Eye (tissue), 1 donor: ENCODE measurements at regions not wholly inside any gene's neighbourhood (a gene's known extent, or its start where the extent isn't known, plus 50 kb on each side); places are given as distances from the start of the nearest gene placed in this dataset.
"Not testable (repeated sequence)": the region's sequence is repeated elsewhere in the genome, so short reads cannot be mapped to it uniquely, and the experiment has no call there.

Source experiments
- DNase-seq: peaks from one replicate; pipeline ENCODE4 v3.0.0-alpha.2; 2015

DNA sequence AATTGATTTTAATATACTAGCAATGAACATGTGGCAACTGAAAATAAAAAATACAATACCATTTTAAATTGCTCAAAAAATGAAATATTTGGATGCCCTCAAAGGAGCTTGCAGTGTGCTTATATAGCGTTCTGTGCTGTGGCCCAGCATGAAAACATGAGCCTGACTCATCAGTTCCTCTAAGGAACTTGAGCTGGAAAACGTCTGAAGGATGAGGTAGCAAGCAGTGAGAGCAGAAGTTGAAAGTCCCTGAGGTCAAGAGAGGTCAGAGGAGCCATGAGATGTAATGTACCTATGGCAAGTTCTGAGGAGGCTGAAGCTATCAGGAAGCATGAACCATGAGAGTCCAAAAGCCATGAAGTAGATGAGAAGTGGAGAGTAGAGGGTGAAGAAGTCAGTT is 59.7 kb downstream of the HMGB3 start:
- no peak for DNase-seq

DNA sequence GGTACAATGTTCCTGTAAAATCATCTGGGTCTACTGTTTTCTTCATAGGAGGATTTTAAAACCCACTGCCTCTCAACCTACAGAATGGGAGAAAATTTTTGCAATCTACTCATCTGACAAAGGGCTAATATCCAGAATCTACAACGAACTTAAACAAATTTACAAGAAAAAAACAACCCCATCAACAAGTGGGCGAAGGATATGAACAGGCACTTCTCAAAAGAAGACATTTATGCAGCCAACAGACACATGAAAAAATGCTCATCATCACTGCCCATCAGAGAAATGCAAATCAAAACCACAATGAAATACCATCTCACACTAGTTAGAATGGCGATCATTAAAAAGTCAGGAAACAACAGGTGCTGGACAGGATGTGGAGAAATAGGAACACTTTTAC is 83.2 kb downstream of the HMGB3 start:
- not testable (repeated sequence) for DNase-seq

DNA sequence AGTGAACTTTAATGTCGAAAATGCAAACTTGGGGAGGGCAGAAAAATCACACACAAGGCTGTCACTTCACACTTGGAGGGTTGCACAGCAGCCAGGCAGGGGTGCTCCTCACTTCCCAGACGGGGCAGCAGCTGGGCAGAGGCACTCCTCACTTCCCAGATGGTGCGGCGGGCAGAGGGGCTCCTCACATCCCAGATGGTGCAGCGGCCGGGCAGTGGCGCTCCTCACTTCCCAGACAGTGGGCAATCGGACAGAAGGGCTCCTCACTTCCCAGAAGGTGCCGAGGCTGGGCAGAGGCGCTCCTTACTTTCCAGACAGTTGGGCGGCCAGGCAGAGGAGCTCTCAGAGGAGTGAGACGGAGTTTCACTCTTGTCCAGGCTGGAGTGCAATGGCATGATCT is 90.6 kb downstream of the HMGB3 start:
- no peak for DNase-seq

DNA sequence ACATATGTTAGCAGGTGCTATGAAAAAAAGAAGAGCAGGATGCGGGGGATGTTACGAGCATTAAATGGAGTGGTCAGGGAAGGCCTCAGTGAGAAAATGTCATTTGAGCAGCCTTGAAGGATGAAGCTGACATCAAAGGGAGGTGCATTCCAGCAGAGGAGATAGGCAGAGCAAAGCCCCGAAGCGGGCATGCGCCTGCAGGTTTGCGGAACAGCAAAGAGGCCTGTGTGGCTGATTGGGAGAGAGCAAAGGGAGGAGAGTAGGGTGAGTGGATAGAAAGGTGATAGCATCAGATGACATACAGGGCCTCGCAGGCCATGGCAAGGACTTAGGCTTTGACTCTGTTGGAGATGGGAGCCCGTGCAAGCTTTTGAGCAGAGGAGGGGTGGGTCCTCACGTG is 95.4 kb upstream of the GPR50 start:
- DNase-seq = peak; percentile 2

DNA sequence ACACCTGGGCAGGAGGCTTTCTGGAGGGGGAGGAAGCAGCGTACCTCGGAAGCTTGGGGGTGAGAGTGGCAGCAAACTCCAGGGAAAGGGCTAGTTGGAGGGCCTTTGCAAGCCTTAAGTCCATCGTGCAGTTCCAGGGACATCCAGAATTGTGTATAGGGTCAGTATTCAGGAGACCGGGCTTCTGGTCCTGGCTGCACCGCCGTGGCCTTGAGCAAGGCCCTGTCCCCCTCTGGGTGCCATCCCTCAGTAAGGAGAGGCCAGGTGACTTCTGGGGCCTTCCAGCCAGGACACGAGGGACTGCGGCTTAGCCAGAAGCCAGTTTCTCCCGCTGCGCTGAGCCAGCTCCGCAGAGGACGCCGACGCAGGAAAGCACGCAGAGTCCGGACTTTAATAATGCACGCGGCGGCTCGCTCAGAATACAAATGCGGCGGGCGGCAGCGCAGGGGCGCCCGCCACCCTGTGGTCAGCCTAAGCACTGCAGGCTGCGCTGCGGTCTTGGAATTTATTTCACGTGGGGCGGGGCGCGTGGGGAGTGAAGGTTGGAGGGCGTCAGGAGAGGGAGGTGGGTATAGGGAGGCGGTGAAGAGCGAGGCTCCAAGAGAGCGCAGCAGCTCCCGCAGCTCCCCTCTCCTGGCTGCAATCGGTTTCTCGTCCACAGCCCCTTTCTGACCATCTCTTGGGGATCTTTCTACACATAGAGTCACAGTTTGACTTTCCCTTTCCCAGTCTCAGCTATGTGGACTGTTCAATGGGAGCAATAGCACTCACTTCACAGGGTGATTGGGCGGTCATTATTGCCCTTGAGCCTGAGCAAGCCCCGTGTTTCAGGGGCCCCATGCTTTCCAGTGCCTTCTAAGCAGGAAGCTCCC is 94.1 kb upstream of the GPR50 start:
- DNase-seq = peak; percentile 82

DNA sequence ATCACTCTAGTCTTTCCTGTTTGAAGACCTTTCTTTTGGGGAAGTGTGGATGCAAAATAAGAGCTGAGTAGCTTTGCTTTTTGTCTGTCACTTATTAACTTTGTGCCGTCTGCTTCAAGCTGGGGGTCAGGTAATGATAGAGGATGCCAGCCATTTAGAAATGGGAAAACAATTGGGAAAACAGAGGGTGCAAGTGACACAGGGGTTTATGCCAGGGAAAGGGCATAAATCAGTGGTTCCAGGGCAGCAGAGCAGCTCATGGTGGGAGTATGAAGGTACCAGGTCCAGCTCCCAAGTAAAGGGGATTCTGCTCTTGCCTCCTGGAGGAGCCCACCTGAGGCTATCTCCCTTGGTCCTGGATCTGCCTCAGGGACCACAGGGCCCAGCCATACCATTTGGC is 91.9 kb upstream of the GPR50 start:
- DNase-seq = no peak

DNA sequence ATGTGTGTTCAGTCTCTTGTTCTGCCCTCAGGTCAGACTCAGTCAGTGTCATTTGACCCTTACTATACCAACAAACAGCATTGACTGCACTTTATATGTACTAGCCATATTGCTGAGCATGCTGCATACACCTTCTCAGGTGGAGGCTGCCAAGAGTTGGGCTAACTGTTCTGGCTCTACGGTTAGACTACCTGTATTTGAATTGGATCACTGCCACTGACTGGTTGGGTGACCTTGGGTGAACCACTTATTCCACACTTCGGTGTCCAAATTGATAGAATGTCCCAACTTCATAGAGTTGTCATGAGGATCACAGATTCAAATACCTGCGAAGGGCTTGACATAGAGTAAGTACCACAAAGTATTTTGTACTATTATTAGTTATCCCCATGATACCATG is 91.2 kb upstream of the GPR50 start:
- no peak for DNase-seq

DNA sequence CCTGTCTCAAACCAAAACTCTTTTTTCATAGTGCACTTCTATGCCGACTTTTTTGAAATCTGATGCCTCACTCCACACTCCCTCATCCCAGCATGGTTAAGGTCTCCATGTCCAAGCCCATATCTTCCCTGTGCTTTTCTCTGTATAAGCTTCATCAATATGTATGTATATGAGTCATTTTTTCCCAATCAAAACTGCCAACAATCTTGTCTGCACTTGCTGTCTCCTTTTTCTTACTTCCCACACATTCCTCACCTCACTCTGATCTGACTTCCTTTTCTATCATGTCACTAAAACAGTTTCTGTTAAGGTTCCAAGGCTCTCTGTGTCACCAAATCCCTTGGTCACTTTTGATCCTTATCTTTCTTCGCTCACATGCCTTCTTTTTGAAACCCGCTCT is 88.2 kb upstream of the GPR50 start:
- no peak for DNase-seq

DNA sequence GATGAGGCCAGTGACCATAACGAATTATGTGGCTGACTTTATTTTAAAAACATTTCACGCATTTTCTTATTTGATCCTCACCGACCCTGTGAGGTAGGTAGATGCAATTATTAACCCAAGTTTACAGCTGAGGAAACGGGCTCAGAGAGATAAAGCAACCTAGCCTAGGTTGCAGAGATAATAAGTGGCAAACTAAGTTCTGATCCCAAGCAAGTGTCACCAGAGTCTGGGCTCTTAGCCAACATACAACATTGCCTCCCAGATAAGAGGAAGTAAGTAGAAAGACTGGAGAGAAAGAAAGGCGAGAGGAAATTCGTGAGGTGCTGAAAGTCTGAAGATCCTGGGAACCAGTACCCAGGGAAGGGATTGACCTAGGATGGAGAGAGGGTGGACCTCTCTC is 77.4 kb upstream of the GPR50 start:
- DNase-seq = no peak

DNA sequence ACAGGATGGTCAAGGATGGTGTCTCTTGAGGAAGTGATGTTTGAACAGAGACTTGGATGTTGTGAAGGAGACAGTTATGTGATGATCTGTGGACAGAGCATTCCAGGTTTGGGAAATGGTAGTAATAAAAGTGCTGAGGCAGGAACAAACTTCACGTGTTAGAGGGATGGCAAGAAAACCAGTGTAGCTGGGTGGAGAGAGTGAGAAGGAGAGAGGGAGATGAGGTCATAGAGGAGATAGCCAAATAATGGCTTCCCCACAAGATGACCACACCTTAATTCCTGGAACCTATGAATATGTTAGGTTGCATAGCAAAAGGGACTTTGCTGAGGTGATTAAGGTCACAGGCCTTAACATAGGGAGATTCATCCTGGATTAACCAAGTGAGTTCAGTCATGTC is 75.6 kb upstream of the GPR50 start:
- DNase-seq = no peak

DNA sequence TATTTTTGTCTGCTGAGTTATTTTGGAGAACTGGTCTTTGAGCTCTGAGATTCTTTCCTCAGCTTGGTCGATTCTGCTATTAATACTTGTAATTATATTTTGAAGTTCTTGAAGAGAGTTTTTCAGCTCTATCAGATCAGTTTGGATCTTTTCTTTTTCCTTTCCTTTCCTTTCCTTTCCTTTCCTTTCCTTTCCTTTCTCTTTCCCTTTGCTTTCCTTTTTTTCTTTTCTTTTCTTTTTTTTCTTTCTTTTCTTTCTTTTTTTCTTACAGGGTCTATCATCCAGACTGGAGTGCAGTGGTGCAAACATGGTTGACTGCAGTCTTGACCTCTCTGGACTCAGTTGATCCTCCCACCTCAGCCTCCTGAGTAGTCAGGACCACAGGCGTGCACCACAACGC is 63.2 kb upstream of the GPR50 start:
- DNase-seq = not testable (repeated sequence)
